WERI-Rb-1 (cell line): ENCODE measurements at regions not wholly inside any gene's neighbourhood (a gene's known extent, or its start where the extent isn't known, plus 50 kb on each side); places are given as distances from the start of the nearest gene placed in this dataset.

Source experiments
- DNase-seq: peaks from one replicate; pipeline ENCODE4 v3.0.0-alpha.2; 2020
- H3K27ac ChIP-seq: fragments of 250-450 bp; sonication (Bioruptor Pico); 2 replicates; pipeline ENCODE4 v1.5.1; 2020; ENCODE audit warnings: mild to moderate bottlenecking, moderate library complexity
- H3K27me3 ChIP-seq: fragments of 250-450 bp; sonication (Bioruptor Pico); 2 replicates; pipeline ENCODE4 v1.5.1; 2021; ENCODE audit warnings: mild to moderate bottlenecking, low read depth, moderate library complexity; ENCODE audit not compliant: insufficient read depth, severe bottlenecking
- H3K36me3 ChIP-seq: fragments of 250-450 bp; sonication (Bioruptor Pico); 2 replicates; pipeline ENCODE4 v1.5.1; 2020; ENCODE audit warnings: mild to moderate bottlenecking, moderate library complexity
- H3K4me3 ChIP-seq: 2 replicates; pipeline ENCODE4 v1.5.1; 2011; ENCODE audit warnings: low read depth, mild to moderate bottlenecking, control low read depth, low read length
- H3K9me3 ChIP-seq: fragments of 250-450 bp; sonication (Bioruptor Pico); 2 replicates; pipeline ENCODE4 v1.5.1; 2021; ENCODE audit warnings: mild to moderate bottlenecking, moderate library complexity; ENCODE audit not compliant: severe bottlenecking
- TF ChIP-seq, protein P1 (sequence below): IDR thresholded peaks from 2 replicates; pipeline ENCODE4 v1.5.1; 2011; ENCODE audit warnings: low read depth, mild to moderate bottlenecking, control low read depth, inconsistent platforms, low read length

DNA sequence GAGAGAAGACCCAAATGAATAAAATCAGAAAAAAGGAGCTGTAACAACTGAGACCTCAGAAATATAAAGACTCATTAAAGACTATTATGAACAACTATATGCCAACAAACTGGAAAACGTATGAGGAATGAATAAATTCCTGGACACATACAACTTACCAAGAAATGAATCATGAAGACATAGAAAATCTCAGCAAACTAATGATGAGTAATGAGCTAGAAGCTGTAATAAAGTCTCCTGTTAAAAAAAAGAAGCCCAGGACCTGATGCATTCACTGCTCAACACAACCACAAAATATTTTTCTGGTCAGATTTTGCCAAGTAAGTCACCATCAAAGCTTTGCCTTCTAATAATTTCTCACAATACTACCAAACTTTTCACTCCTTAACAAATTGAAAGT is 666.7 kb downstream of the LRRC70 start:
- Histone ChIP-seq H3K27me3 (no peaks in the 10 kb centered on the region), H3K36me3 (no peaks in the 10 kb centered on the region), H3K9me3 (no peaks in the 10 kb centered on the region), H3K4me3 (no peak overlapping the region), H3K27ac (no peak overlapping the region)
- TF ChIP-seq, protein P1, sequence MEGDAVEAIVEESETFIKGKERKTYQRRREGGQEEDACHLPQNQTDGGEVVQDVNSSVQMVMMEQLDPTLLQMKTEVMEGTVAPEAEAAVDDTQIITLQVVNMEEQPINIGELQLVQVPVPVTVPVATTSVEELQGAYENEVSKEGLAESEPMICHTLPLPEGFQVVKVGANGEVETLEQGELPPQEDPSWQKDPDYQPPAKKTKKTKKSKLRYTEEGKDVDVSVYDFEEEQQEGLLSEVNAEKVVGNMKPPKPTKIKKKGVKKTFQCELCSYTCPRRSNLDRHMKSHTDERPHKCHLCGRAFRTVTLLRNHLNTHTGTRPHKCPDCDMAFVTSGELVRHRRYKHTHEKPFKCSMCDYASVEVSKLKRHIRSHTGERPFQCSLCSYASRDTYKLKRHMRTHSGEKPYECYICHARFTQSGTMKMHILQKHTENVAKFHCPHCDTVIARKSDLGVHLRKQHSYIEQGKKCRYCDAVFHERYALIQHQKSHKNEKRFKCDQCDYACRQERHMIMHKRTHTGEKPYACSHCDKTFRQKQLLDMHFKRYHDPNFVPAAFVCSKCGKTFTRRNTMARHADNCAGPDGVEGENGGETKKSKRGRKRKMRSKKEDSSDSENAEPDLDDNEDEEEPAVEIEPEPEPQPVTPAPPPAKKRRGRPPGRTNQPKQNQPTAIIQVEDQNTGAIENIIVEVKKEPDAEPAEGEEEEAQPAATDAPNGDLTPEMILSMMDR = no peak
- DNase-seq = no peak

DNA sequence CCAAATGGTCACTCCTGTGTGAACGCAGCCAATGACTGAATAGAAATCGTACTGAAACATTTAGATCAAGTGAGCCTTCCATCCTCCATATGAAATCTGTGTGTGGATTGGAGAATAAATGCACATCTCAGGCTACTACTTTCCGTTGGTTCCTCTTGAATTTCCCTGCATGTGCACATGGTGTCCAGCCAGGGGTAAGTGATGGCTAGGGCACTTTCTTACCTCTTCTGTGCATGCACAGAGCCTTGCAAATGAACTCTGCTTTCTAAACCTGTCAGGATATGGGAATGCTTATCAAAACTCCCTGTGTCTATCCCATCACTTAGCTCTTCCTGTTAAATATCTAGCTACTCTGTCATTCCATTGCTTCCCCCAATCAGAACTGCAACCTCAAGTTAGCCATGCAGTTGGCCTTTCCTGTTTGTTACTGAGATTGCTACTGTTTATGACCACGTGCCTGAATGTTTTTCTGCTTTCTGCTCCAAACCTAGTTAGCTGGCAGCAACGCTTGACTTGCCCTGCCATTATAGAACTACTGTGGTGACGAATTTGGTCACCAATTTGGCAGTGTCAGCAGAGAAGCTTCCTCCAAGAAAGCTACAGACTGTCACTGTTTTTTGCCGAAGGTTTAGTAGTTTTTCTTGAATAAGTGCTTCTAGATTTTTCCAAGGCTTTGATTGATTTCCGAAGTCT is 661.6 kb downstream of the LRRC70 start:
- DNase-seq = no peak
- H3K9me3 ChIP-seq = no peaks in the 10 kb centered on the region
- no peak overlapping the region for H3K27ac ChIP-seq
- no peak overlapping the region for H3K4me3 ChIP-seq
- no peaks in the 10 kb centered on the region for H3K27me3 ChIP-seq
- TF ChIP-seq, protein P1 = no peak
- H3K36me3 ChIP-seq = no peaks in the 10 kb centered on the region

DNA sequence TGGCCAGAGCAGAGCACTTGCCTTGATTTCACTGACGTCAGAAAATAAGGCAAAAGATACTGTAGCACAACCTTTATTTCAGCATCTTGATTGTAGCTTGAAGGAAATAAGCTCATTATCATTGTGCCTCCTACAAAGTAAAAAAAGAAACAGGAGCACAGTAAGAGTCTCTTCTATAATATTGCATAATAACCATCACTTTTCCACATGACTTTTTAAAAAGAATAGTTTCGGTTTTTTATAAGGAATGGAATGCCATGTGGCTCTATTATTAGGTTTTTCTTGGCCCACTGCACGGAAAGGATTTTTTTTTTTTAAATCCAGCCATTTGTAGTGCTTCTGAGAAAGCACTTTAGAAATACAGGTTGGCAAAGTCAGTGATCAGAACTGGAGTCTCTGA is 655.3 kb downstream of the LRRC70 start:
- H3K9me3 ChIP-seq = no peaks in the 10 kb centered on the region
- TF ChIP-seq, protein P1 = no peak
- DNase-seq = no peak
- H3K4me3 ChIP-seq = no peak overlapping the region
- no peaks in the 10 kb centered on the region for H3K36me3 ChIP-seq
- no peak overlapping the region for H3K27ac ChIP-seq
- H3K27me3 ChIP-seq = no peaks in the 10 kb centered on the region

DNA sequence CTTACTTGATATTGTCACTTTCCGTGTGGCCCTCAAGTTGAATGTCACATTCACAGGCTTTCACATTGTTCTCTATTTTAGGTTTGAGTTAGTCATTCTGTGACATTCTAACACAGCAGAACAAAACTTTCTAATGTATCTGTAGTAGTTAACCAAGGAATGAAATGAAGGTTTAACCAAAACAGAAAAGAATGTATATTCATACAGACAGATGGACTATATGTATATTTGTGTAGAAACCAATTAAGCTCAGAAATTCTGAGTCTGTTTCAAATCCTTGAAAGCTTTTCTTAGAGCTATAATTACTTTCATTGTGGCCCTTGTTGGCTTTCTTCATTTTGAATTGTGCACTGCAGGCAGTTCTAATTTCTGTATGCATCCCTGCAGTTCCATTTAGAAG is 654.7 kb downstream of the LRRC70 start:
- Histone ChIP-seq H3K9me3 (no peaks in the 10 kb centered on the region), H3K27me3 (no peaks in the 10 kb centered on the region), H3K4me3 (no peak overlapping the region), H3K27ac (no peak overlapping the region), H3K36me3 (no peaks in the 10 kb centered on the region)
- TF ChIP-seq, protein P1 = no peak
- DNase-seq = no peak

DNA sequence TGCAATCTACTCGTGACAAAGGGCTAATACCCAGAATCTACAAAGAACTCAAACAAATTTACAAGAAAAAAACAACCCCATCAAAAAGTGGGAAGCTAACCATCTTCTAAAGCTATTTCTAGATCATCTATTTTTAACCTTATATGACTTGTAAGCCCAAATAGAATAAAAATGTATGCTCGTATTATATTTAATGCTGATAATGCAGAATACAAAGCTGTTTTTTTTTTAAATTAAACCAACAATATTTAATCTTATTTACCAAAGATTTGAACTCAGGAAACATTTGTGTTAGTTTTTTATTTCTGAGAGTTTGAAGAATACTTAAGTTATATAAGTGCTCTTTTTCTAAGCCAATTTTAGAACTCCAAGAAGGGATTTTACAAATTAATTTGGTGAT is 652.1 kb downstream of the LRRC70 start:
- TF ChIP-seq, protein P1 = no peak
- Histone ChIP-seq H3K27me3 (no peaks in the 10 kb centered on the region), H3K36me3 (no peaks in the 10 kb centered on the region), H3K27ac (no peak overlapping the region), H3K4me3 (no peak overlapping the region), H3K9me3 (no peaks in the 10 kb centered on the region)
- DNase-seq = no peak

DNA sequence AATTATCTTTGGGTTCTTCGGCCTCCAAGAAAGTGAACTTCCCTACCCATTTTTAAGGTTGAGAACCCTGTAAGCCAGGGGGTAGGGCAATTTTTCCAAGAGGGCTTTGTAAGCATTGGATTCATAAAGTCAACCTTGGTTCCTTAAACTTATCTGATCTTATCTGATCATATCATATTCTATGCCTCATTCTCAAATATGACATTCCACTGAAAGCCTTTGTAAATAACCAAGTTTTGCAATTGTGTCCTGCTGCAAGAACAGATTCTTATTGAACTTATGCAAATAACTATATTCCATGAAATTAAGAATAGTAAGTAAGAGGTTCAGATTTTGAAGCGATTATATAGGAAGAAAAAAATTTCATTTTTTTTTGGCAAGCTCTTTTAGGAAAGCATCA is 649.5 kb downstream of the LRRC70 start:
- Histone ChIP-seq H3K4me3 (no peak overlapping the region), H3K36me3 (no peaks in the 10 kb centered on the region), H3K27me3 (no peaks in the 10 kb centered on the region), H3K27ac (no peak overlapping the region), H3K9me3 (no peaks in the 10 kb centered on the region)
- TF ChIP-seq, protein P1 = no peak
- DNase-seq = no peak
